ENCODE measurements at regions not wholly inside any gene's neighbourhood (a gene's known extent, or its start where the extent isn't known, plus 50 kb on each side); places are given as distances from the start of the nearest gene placed in this dataset.

- TF ChIP-seq SP1 (IDR thresholded peaks at IDR 0.05; ENCODE audit: low read depth, low read length), result no peak
- no peak for TF ChIP-seq NRF1 (IDR thresholded peaks at IDR 0.05; ENCODE audit: low read depth, low read length)
- TF ChIP-seq SP2 (IDR thresholded peaks at IDR 0.05; ENCODE audit: low read length), result no peak
- no peak for TF ChIP-seq EP300 (IDR thresholded peaks at IDR 0.05; ENCODE audit: borderline replicate concordance in 1 of 2, low read depth in 2 of 2, low read length in 2 of 2)
Measured at GRCh38 chrX:94560930-94561329, 886.9 kb downstream of the FAM133A start (continued).

Data from H1 (cell line).